GM23248 (cell line): ENCODE measurements at regions not wholly inside any gene's neighbourhood (a gene's known extent, or its start where the extent isn't known, plus 50 kb on each side); places are given as distances from the start of the nearest gene placed in this dataset.

ENCODE experiments used
- DNase-seq: peaks from one replicate; pipeline ENCODE4 v3.0.0-alpha.2; 2015
- H2AFZ ChIP-seq: fragments of 200-600 bp; sonication (generic); 2 replicates; pipeline ENCODE4 v1.6.1; 2016; ENCODE audit warnings: antibody characterized with exemption
- H3F3A ChIP-seq: fragments of 200-600 bp; sonication (generic); 2 replicates; pipeline ENCODE4 v1.6.1; 2016; ENCODE audit warnings: mild to moderate bottlenecking, antibody characterized with exemption, mixed run types; ENCODE audit not compliant: insufficient read depth
- H3K27ac ChIP-seq: fragments of 200-600 bp; sonication (generic); 2 replicates; pipeline ENCODE4 v1.5.1; 2016; ENCODE audit warnings: mild to moderate bottlenecking
- H3K27me3 ChIP-seq: fragments of 200-600 bp; sonication (generic); replicated peaks from 2 replicates; pipeline ENCODE4 v1.6.1; 2016; ENCODE audit warnings: mild to moderate bottlenecking; ENCODE audit not compliant: insufficient read depth
- H3K36me3 ChIP-seq: fragments of 200-600 bp; sonication (generic); 2 replicates; pipeline ENCODE4 v1.6.1; 2016; ENCODE audit warnings: low read depth, mild to moderate bottlenecking
- H3K4me1 ChIP-seq: fragments of 200-600 bp; sonication (generic); 2 replicates; pipeline ENCODE4 v1.6.1; 2016; ENCODE audit warnings: mild to moderate bottlenecking; ENCODE audit not compliant: insufficient read depth
- H3K4me2 ChIP-seq: fragments of 200-600 bp; sonication (generic); one replicate; pipeline ENCODE4 v1.6.1; 2016; ENCODE audit warnings: mild to moderate bottlenecking; ENCODE audit not compliant: unreplicated experiment
- H3K4me3 ChIP-seq: fragments of 200-600 bp; sonication (generic); 2 replicates; pipeline ENCODE4 v1.5.1; 2016; ENCODE audit warnings: mild to moderate bottlenecking
- H3K79me2 ChIP-seq: fragments of 200-600 bp; sonication (generic); 2 replicates; pipeline ENCODE4 v1.6.1; 2016; ENCODE audit warnings: mild to moderate bottlenecking; ENCODE audit not compliant: insufficient read depth
- H3K9ac ChIP-seq: fragments of 200-600 bp; sonication (generic); 2 replicates; pipeline ENCODE4 v1.6.1; 2016; ENCODE audit warnings: mild to moderate bottlenecking
- H3K9me2 ChIP-seq: fragments of 200-600 bp; sonication (generic); 2 replicates; pipeline ENCODE4 v1.6.1; 2016; ENCODE audit warnings: mixed run types, mild to moderate bottlenecking, moderate library complexity; ENCODE audit not compliant: insufficient read depth
- H3K9me3 ChIP-seq: fragments of 200-600 bp; sonication (generic); one replicate; pipeline ENCODE4 v1.6.1; 2017; ENCODE audit warnings: low read depth
- H4K20me1 ChIP-seq: fragments of 200-600 bp; sonication (generic); 2 replicates; pipeline ENCODE4 v1.6.0; 2016; ENCODE audit not compliant: insufficient read depth
- EZH2 ChIP-seq: fragments of 200-600 bp; sonication (generic); IDR thresholded peaks from 2 replicates; pipeline ENCODE4 v1.6.1; 2018; ENCODE audit warnings: antibody characterized with exemption, mild to moderate bottlenecking; ENCODE audit not compliant: insufficient read depth, poor library complexity, severe bottlenecking
- EZH2phosphoT487 ChIP-seq: fragments of 200-600 bp; sonication (generic); IDR thresholded peaks from 2 replicates; pipeline ENCODE4 v1.6.1; 2018; ENCODE audit warnings: antibody characterized with exemption, moderate library complexity, mild to moderate bottlenecking, low read depth; ENCODE audit not compliant: insufficient read depth
- WGBS, 2 experiments: methylation state at CpG; one replicate each; pipeline ENCODE4 v1.1.6; 2015 to 2017; ENCODE audit warnings: low lambda C conversion rate in 2 of 2, low coverage in 1 of 2; ENCODE audit errors: missing lambda C conversion rate in 2 of 2; 5-methylcytosine and 5-hydroxymethylcytosine counted together
- in situ Hi-C: fragments of 300-500 bp; cut with MboI; formaldehyde crosslinking; loops from 2 replicates; pipeline ENCODE4 v1.15.0; 2020

GRCh38 chr15:70585707-70586034 is 177.7 kb downstream of the UACA start:
- no peak overlapping the region for H3K9ac ChIP-seq
- no peaks in the 10 kb centered on the region for H3K9me3 ChIP-seq
- TF ChIP-seq EZH2 (no peak), EZH2phosphoT487 (no peak)
- H3K4me1 ChIP-seq, result peaks cover 13% of the 10 kb centered on the region
- H3F3A ChIP-seq, result peaks cover 7% of the 10 kb centered on the region; the same call in 1 of the 2 replicates
- no peak overlapping the region for H3K27ac ChIP-seq
- H3K4me2 ChIP-seq, result no peak overlapping the region
- no peaks in the 10 kb centered on the region for H3K79me2 ChIP-seq
- no peaks in the 10 kb centered on the region for H3K9me2 ChIP-seq
- no peak overlapping the region for H2AFZ ChIP-seq
- WGBS, 2 experiments, result 43 to 45% methylated on average over 9 to 10 of the region's 10 CpGs
- no peaks in the 10 kb centered on the region for H3K36me3 ChIP-seq
- in situ Hi-C loops, result no loop called here
- H3K4me3 ChIP-seq, result no peak overlapping the region
- H3K27me3 ChIP-seq, result peaks cover 27% of the 10 kb centered on the region
- H4K20me1 ChIP-seq, result no peaks in the 10 kb centered on the region
- no peak for DNase-seq

GRCh38 chr15:70584838-70585706 is 178.3 kb downstream of the UACA start:
- H3K27me3 ChIP-seq, result peaks cover 33% of the 10 kb centered on the region
- peaks cover 13% of the 10 kb centered on the region for H3K4me1 ChIP-seq
- no peak overlapping the region for H3K9ac ChIP-seq
- H3K4me3 ChIP-seq, result no peak overlapping the region
- H3K79me2 ChIP-seq, result no peaks in the 10 kb centered on the region
- 46 to 51% methylated on average over 17 to 41 of the region's 64 CpGs for WGBS, 2 experiments
- no peak overlapping the region for H3K4me2 ChIP-seq
- no peak for DNase-seq
- H2AFZ ChIP-seq, result no peak overlapping the region
- no peaks in the 10 kb centered on the region for H3K36me3 ChIP-seq
- TF ChIP-seq EZH2phosphoT487 (no peak), EZH2 (no peak)
- no peaks in the 10 kb centered on the region for H3K9me3 ChIP-seq
- H3K9me2 ChIP-seq, result no peaks in the 10 kb centered on the region
- H4K20me1 ChIP-seq, result no peaks in the 10 kb centered on the region
- H3K27ac ChIP-seq, result no peak overlapping the region
- peaks cover 7% of the 10 kb centered on the region; the same call in 1 of the 2 replicates for H3F3A ChIP-seq
- in situ Hi-C loops, result no loop called here

DNA sequence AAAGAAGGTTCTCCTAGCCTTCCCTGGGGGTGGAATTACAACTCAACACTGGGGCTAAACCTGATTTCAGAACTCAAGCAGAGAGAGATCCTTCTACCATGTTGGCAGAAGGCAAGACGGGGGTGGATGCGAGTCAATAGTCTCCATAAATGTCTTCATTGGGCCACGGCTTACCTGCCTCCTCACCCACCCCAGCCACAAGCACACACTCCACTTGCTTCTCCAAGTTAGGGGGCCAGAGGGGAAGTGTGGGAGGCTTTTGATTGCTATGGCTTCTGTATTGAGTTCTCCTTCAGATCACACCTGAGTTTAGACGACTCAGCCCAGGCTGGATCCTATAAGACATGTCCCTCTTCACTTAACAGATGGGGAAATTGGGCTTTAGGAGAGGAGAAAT is 178.9 kb downstream of the UACA start:
- Histone ChIP-seq H3K9me3 (no peaks in the 10 kb centered on the region), H3K4me2 (no peak overlapping the region), H2AFZ (no peak overlapping the region), H3K4me1 (peaks cover 8% of the 10 kb centered on the region), H3K36me3 (no peaks in the 10 kb centered on the region), H3K27me3 (peaks cover 39% of the 10 kb centered on the region), H3K4me3 (no peak overlapping the region), H3F3A (peaks cover 7% of the 10 kb centered on the region; the same call in 1 of the 2 replicates), H3K27ac (no peak overlapping the region), H3K9me2 (no peaks in the 10 kb centered on the region), H3K79me2 (no peaks in the 10 kb centered on the region), H4K20me1 (no peaks in the 10 kb centered on the region), H3K9ac (no peak overlapping the region)
- DNase-seq, result no peak
- TF ChIP-seq EZH2phosphoT487, result no peak
- TF ChIP-seq EZH2, result no peak
- WGBS, 2 experiments, result 92% methylated on average over 4 of the region's 4 CpGs
- in situ Hi-C loops, result no loop called here

DNA sequence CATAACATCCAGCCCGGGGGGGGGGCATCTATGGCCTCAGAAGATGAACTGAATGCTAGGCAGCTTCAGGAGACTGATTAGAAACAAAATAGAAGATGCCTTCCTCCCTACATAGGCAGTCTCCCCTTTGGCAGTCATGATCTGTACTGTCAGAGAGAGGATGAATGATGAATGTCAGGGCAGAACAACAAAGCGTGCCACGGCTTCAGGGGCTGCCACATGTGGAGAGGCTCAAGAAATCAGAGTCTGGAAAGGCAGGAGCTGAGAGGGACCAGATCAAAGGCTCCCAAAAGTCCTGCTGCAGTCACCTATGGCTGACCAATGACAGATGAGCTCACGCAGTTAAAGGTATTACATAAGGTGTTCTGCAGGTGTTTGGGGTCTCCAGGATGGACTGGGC is 180.4 kb downstream of the UACA start:
- Histone ChIP-seq H3K9me3 (no peaks in the 10 kb centered on the region), H3K9ac (no peak overlapping the region), H3K9me2 (no peaks in the 10 kb centered on the region), H3K79me2 (no peaks in the 10 kb centered on the region), H3K27ac (no peak overlapping the region), H3K36me3 (no peaks in the 10 kb centered on the region), H3K4me3 (no peak overlapping the region), H4K20me1 (no peaks in the 10 kb centered on the region), H3F3A (no peaks in the 10 kb centered on the region), H2AFZ (no peak overlapping the region), H3K27me3 (peaks cover 48% of the 10 kb centered on the region), H3K4me1 (no peaks in the 10 kb centered on the region; the same call in 1 of the 2 replicates), H3K4me2 (no peak overlapping the region)
- TF ChIP-seq EZH2, result no peak
- TF ChIP-seq EZH2phosphoT487, result no peak
- no peak for DNase-seq
- WGBS, 2 experiments, result 61 to 63% methylated on average over 4 of the region's 4 CpGs
- in situ Hi-C loops, result no loop called here
